Upper lobe of left lung (tissue), 4 donors: ENCODE measurements at regions not wholly inside any gene's neighbourhood (a gene's known extent, or its start where the extent isn't known, plus 50 kb on each side); places are given as distances from the start of the nearest gene placed in this dataset.

Source experiments
- CTCF ChIP-seq, 6 experiments: fragments of 450-650 bp in 4 of 6; fragments of 200-600 bp in 2 of 6; sonication (generic) in 2 of 6; IDR thresholded peaks; one replicate each; pipeline ENCODE4 v1.5.1; 2016 to 2019; ENCODE audit warnings: antibody characterized with exemption in 6 of 6
- EP300 ChIP-seq, 4 donors: sonication (generic); formaldehyde crosslinking; IDR thresholded peaks; one replicate each; pipeline ENCODE4 v1.5.1; 2017; ENCODE audit warnings: antibody characterized with exemption in 4 of 4, control low read depth in 2 of 4

DNA sequence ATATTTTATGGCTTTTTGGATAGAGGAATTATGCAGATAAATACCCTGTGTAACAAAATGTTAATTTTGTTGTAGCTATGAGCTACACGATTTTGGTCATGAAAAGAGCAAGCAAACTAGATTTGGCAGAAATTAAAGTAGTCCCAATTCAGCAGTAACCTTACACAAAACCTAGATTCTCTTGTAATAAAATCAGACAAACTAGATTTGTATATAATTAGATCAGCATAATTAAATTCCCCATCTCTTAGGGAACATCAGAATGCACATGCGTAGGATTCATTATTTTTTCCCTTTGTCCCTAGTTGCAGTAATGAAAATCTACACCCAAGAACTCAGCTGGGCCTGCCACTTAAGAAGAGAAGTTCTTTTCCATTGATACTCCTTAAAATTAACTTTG lies 1879.2 kb upstream of the CDH9 start:
- TF ChIP-seq CTCF (IDR thresholded peaks at IDR 0.05) (no peak), EP300 (IDR thresholded peaks at IDR 0.05) (no peak)
